WI38 (cell line): ENCODE measurements at regions not wholly inside any gene's neighbourhood (a gene's known extent, or its start where the extent isn't known, plus 50 kb on each side); places are given as distances from the start of the nearest gene placed in this dataset.

Source experiments
- H3K4me3 ChIP-seq: 2 replicates; pipeline ENCODE4 v1.5.1; 2011; ENCODE audit warnings: low read depth, mild to moderate bottlenecking, control low read depth, low read length
- TF ChIP-seq, protein P1 (sequence below): IDR thresholded peaks from 2 replicates; pipeline ENCODE4 v1.5.1; 2012; ENCODE audit warnings: low read depth, mild to moderate bottlenecking, control low read depth, low read length

DNA sequence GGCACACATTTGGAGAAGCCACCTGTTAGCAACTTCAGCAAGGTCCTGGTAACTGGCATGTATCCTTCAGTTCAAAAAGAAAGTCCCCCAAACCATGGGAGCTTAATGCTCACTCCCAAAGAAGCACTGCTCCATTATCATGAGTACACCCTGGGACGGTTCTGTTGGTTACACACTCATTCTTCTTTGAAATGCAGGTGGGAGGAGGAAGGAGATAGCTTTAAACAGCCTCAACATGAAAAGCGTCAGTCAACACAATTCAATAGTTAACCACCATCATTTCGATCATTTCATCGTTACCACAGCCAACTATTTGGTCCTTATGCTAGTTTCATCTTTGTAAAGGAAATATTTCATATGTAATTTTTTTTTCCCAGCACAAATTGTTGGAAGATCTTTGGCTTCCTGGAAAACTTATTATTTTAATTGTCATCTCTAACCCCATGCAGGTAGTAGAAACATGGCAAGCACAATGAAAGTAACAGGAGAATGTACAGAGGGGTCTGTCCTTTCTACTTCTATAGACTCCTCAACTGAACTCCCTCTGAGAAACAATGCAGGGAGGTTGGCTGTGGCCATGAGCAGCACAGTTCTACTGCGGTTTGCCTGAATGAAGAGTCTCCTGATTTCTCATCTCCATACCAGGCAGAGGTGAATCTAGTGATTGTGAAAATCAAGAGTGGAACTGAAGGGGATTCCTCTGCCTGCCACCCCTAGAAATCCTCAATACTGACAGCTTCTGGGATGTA, 196.4 kb upstream of the FOXN3 start:
- no peak overlapping the region for H3K4me3 ChIP-seq
- TF ChIP-seq, protein P1, sequence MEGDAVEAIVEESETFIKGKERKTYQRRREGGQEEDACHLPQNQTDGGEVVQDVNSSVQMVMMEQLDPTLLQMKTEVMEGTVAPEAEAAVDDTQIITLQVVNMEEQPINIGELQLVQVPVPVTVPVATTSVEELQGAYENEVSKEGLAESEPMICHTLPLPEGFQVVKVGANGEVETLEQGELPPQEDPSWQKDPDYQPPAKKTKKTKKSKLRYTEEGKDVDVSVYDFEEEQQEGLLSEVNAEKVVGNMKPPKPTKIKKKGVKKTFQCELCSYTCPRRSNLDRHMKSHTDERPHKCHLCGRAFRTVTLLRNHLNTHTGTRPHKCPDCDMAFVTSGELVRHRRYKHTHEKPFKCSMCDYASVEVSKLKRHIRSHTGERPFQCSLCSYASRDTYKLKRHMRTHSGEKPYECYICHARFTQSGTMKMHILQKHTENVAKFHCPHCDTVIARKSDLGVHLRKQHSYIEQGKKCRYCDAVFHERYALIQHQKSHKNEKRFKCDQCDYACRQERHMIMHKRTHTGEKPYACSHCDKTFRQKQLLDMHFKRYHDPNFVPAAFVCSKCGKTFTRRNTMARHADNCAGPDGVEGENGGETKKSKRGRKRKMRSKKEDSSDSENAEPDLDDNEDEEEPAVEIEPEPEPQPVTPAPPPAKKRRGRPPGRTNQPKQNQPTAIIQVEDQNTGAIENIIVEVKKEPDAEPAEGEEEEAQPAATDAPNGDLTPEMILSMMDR = no peak

DNA sequence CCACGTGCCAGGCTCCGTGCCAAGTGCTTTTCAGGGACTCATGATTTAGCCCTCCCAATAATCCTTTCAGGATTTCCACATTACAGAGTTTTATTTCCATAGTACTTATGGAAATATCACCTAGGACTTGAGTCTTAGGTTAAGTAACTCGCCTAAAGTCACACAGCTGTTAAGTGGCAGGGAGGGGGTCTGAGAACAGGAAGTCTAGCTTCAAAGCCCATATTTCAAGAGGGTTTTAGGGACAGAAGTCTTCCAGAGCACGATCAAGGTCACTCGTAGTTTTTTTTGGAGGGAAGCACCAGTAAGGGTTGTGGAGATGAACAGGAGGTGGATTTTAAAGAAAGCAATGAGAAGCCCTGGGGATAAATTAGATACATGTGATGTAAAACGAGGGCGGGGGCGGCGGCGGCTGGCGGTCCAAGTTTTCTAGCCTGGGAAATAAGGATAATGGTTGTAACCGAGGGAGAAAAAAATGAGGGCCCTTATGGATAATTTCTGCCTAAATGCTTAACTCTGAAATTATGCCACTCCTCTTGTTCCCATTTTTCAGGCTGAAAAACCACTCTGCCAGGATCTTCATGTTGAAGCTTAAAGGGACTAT, 192.6 kb upstream of the FOXN3 start:
- no peak overlapping the region for H3K4me3 ChIP-seq

DNA sequence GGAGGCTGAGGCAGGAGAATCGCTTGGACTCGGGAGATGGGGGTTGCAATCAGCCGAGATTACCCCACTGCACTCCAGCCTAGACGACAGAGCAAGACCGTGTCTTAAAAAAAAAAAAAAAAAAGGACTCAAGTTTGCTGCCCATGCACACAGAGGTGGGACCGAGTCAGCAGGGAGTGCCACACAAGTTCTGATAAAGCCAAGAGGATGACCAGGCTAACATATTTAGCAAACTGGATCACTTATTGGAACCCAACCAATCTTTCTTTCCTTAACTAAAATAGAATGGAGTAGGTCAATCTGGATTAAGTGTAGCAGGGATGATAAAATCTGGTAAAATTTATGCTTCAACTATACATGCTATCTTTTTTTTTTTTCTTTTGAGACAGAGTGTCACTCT, 190.4 kb upstream of the FOXN3 start:
- no peak overlapping the region for H3K4me3 ChIP-seq
- TF ChIP-seq, protein P1 = no peak

More for the DNA sequence above, 192.6 kb upstream of the FOXN3 start:
- TF ChIP-seq, protein P1 = no peak

DNA sequence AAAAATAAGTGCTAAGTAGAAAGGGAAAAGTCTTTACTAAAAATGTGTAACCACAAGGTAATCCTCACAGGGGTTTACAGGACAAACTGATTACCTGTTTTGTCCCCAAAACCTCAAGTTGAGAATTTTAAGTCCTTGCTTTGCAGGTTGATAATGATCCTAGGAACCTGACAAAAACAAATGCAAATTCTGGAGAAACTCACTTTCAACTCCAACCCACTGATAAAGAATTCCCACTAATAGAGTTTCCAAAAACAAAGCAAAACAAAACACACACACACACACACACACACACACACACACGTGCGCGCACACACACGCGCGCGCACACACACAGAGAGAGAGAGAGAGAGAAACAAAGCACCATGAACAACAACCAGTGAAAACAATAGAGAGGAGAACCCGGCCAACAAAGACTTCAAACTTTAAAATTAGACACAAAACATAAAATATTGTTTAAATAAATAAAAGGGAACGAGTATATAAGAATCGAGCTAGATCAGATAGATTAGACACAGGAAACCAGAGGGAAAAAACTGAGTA, 187.0 kb upstream of the FOXN3 start:
- H3K4me3 ChIP-seq = no peak overlapping the region
- TF ChIP-seq, protein P1 = no peak

DNA sequence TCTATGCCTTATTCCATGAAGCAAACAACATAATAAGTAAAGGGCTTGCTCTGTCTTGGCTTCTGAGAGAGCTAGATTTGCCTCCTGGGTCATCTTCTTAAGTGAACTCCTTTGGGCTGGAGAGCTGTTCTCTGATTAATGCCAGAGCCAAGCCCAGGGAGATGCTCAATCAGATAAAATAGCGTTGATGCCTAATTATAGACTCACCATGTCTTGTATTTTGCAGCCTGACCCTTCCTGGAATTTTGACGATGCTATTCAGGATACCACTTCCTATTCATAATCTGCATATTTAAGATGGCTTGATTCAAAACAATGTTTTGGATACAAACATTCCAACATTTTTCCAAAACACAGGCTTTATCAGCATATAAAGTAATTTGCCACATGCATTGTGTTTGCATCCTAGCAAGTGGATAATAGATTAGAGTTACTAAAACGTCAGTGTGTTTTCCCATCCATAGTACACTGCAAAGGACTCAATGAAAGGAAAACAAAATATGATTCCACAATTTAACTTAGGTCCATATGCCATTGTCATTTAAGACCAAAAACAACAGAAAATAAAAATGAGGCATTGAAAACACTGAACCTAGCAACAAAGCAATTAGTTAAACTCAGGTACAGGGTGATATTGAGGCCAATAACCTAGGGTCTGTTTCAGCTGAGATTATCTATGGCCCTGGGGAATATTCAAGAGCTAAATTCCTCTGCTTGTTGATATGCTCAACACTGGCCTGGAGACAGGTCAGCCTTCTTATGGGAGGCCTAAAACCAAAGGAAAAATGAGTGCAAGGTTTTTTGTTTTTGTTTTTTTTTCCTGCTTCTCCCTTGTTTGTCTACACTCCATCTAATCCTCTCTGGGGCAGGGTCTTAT, 184.2 kb upstream of the FOXN3 start:
- TF ChIP-seq, protein P1 = no peak
- H3K4me3 ChIP-seq = no peak overlapping the region

DNA sequence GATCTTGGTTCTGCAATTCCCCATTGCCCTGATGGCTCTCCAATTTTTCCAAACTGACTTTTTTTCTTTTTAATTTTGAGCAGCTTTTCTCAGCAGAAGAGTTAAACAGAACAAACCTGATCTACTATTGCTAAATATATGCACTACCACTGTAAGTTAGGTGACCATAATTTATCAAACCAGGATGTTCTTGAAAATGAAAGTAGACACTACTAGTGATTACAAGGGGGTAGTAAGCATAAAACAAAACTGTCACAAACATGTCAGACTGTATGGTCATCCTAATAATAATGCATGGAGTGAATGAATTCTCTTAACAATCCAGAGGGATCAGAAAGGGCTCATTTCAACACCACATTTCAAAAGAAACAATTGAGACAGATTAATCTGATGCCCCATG, 183.0 kb upstream of the FOXN3 start:
- H3K4me3 ChIP-seq = no peak overlapping the region
- TF ChIP-seq, protein P1 = no peak
